Effector memory CD8-positive, alpha-beta T cell (primary cell): ENCODE measurements at regions not wholly inside any gene's neighbourhood (a gene's known extent, or its start where the extent isn't known, plus 50 kb on each side); places are given as distances from the start of the nearest gene placed in this dataset.
"Not testable (repeated sequence)": the region's sequence is repeated elsewhere in the genome, so short reads cannot be mapped to it uniquely, and the experiment has no call there.

Source experiments
- ATAC-seq: fragments of 150-1000 bp; cut with Tn5 transposase; replicated peaks from 2 replicates; pipeline ENCODE4 v1.10.0; 2021; ENCODE audit warnings: mild to moderate bottlenecking, moderate library complexity
- DNase-seq, 3 experiments: peaks; one replicate each; pipeline ENCODE4 v3.0.0; 2021
- H3K27ac Mint-ChIP-seq, 2 donors: one replicate each; pipeline ENCODE4 v1.8.0; 2022; ENCODE audit warnings: mild to moderate bottlenecking in 2 of 2, mixed read lengths in 2 of 2, moderate library complexity in 2 of 2
- H3K27me3 Mint-ChIP-seq, 2 donors: one replicate each; pipeline ENCODE4 v1.8.0; 2022; ENCODE audit warnings: mixed read lengths in 2 of 2
- H3K36me3 Mint-ChIP-seq: one replicate; pipeline ENCODE4 v1.8.0; 2022; ENCODE audit warnings: mild to moderate bottlenecking, moderate library complexity, mixed read lengths; ENCODE audit not compliant: insufficient read depth
- H3K4me1 Mint-ChIP-seq, 2 donors: one replicate each; pipeline ENCODE4 v1.8.0; 2022; ENCODE audit warnings: low read depth in 2 of 2, mixed read lengths in 2 of 2
- H3K4me3 Mint-ChIP-seq, 2 donors: one replicate each; pipeline ENCODE4 v1.8.0; 2022; ENCODE audit warnings: mild to moderate bottlenecking in 2 of 2, mixed read lengths in 2 of 2, moderate library complexity in 2 of 2
- H3K9me3 Mint-ChIP-seq, 2 donors: one replicate each; pipeline ENCODE4 v1.8.0; 2022; ENCODE audit warnings: mixed read lengths in 2 of 2

DNA sequence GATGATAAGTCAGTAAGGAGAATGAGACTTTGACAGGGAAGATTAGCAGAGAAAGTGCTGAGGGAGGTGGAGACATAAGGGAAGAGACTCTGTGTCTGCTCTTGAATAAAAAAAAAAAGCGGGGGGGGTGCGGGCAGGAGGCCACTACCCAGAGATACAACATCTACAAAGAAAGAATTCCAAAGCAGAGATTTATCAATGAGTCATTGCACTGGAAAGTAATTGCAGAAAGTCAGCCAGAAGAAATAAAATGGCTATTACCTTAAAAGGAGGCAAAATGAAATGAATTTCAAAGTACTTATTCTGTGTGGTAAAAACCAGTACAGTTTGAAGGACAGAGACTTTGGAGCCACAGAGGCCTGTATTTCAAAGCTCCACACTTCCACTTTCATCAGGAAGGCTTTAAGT, 267.1 kb upstream of the PRKD1 start:
- peaks cover 3% of the 10 kb centered on the region for H3K36me3 Mint-ChIP-seq
- DNase-seq (no peak), ATAC-seq (no peak)
- H3K27ac Mint-ChIP-seq = no peak overlapping the region
- H3K27me3 Mint-ChIP-seq = no peaks in the 10 kb centered on the region
- H3K4me1 Mint-ChIP-seq = no peaks in the 10 kb centered on the region
- H3K9me3 Mint-ChIP-seq = peaks cover 2 to 10% of the 10 kb centered on the region in 2 donors
- H3K4me3 Mint-ChIP-seq = no peak overlapping the region

DNA sequence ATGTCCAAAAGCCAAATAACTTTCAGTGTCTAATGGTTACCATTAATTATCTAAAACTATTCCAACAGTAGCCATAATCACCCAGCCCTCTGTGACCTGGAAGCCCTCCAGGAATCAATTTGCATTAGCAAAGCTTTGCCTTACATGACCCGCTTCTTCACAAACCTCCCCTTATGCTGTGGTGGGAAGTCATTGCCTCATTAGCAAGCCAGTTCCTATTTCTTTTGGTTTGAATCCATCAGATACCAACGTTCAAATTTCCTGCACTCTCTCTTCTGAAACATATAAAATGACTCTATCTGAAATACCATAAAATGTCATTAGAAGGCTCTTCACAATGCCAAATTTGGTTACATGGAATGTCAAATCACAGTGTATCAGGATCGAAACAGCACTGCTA, 268.3 kb upstream of the PRKD1 start:
- Mint-ChIP-seq H3K27ac (no peak overlapping the region), H3K4me3 (no peak overlapping the region), H3K27me3 (no peaks in the 10 kb centered on the region), H3K9me3 (peaks cover 0 to 4% of the 10 kb centered on the region in 2 donors), H3K4me1 (no peaks in the 10 kb centered on the region), H3K36me3 (peaks cover 3% of the 10 kb centered on the region)
- DNase-seq = no peak
- no peak for ATAC-seq

DNA sequence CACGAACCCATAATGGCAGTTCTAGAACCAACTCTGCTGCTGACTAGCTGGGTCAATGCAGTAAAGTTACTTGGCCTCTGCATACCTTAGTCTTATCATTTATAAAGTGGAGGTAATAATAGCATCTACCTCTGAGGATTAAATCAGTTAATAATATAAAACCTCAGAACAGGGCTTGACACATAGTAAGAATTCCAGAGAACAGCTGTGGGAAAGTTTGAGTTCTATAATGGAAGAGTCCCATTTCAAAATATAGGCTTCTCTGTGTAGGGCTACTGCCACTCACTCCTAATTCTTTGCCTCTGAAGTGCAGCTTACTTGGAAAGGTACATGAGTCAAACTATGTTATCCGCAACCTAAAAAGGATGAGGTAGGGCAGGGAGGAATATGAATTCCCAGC, 269.2 kb upstream of the PRKD1 start:
- Mint-ChIP-seq H3K9me3 (peaks cover 0 to 4% of the 10 kb centered on the region in 2 donors), H3K36me3 (no peaks in the 10 kb centered on the region), H3K27me3 (no peaks in the 10 kb centered on the region), H3K4me1 (no peaks in the 10 kb centered on the region), H3K27ac (no peak overlapping the region), H3K4me3 (no peak overlapping the region)
- DNase-seq (no peak), ATAC-seq (no peak)

DNA sequence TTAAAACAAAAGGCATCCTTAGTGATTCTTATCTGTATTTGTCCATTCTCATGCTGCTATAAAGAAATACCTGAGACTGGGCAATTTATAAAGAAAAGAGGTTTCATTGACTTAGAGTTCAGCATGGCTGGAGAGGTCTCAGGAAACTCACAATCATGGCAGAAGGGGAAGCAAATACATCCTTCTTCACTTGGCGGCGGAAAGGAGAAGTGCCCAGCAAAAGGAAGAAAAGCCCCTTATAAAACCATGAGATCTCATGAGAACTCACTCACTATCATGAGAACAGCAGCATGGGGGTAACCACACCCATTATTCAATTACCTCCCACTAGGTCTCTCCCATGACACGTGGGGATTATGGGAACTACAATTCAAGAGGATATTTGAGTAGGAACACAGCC, 271.1 kb upstream of the PRKD1 start:
- H3K9me3 Mint-ChIP-seq, H3K27me3 Mint-ChIP-seq, H3K27ac Mint-ChIP-seq, H3K4me1 Mint-ChIP-seq, H3K36me3 Mint-ChIP-seq, ATAC-seq, H3K4me3 Mint-ChIP-seq, DNase-seq: not testable (repeated sequence)

DNA sequence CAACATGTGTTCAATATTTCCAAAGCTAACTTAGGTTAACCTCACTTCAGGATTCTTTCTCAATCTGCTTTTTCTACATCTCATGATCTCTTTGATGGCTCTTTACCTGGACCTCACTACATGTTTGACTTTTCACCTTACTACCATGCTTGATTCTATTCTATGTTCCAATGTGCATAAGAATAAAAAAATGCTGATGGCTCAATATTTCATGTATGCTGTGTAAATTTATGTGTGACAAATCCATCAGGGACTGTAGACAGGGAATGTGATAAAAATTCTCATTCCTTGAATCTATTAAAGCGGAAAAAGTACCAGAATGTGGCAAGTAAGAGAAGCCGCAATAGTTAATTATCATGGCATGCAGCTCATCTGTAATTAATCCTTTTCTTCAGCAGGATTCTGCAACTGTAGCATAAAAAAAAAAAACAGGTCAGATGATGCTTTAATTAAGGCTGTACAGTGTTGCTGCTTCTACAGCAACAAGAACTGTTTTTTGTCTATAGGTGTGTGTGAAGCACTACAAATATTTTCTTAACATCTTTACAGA, 276.9 kb upstream of the PRKD1 start:
- no peak for DNase-seq
- Mint-ChIP-seq H3K4me3 (no peak overlapping the region), H3K27me3 (no peaks in the 10 kb centered on the region), H3K36me3 (no peaks in the 10 kb centered on the region), H3K27ac (no peak overlapping the region), H3K9me3 (peaks cover 0 to 7% of the 10 kb centered on the region in 2 donors), H3K4me1 (no peaks in the 10 kb centered on the region)
- no peak for ATAC-seq

DNA sequence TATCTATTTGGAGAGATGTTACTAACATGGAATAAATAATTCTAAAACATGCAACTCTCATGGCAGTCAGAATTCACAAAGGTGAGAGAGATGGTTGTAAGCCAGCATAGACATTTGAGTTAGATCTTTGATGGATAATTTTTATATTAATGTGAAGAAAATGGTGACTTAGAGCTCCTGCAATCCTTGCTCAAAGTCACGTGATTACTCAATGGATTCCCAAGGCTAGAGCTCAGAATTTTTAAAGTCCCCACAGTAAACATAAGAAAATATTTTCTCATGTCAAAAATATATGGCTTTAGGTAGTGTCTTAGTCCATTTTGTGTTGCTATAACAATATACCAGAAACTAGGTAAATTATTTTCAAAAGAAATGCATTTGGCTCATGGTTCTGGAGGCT, 281.5 kb upstream of the PRKD1 start:
- ATAC-seq (no peak), DNase-seq (no peak)
- H3K27me3 Mint-ChIP-seq = no peaks in the 10 kb centered on the region
- no peaks in the 10 kb centered on the region for H3K4me1 Mint-ChIP-seq
- H3K9me3 Mint-ChIP-seq = peaks cover 0 to 6% of the 10 kb centered on the region in 2 donors
- H3K36me3 Mint-ChIP-seq = no peaks in the 10 kb centered on the region
- no peak overlapping the region for H3K4me3 Mint-ChIP-seq
- no peak overlapping the region for H3K27ac Mint-ChIP-seq

DNA sequence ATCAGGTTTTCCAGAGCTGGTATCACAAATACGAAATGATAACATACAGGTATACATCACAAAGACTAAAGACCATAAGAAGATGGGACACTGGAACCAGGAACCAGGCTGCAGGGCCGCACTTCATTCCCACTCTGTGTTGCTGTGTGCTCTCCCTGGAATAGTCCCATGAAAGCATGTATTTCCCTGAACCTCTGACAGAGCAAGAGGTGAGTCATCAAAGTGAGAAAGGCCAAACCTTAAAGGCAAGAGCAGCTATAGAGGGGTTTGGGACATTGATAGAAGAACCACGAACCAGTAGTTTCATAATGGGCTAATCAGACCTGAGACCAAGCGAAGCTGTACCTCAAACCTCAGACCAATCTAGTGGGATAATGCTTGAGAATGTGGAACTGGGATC, 283.0 kb upstream of the PRKD1 start:
- Mint-ChIP-seq H3K4me3 (no peak overlapping the region), H3K9me3 (peaks cover 0 to 4% of the 10 kb centered on the region in 2 donors), H3K4me1 (no peaks in the 10 kb centered on the region), H3K27me3 (no peaks in the 10 kb centered on the region), H3K27ac (no peak overlapping the region), H3K36me3 (no peaks in the 10 kb centered on the region)
- ATAC-seq = no peak
- no peak for DNase-seq

DNA sequence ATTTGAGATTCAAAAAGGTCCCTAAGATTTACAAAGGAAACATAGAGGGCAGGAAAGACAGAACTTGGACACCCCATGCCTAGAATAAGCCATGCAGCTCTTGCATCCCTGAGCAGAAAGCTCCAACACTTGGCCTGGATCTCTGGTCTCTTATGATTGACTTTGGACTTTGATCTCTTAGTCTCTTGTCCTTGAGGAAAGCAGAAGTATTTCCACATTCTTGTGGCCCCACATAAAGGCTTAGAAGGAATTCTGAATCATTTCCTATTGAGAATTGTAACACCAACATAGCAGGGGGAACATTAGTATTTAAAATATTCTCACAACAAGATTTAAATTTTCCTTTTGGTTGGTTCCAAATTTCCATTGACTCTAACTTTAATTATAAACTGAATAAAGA, 283.7 kb upstream of the PRKD1 start:
- Mint-ChIP-seq H3K27me3 (no peaks in the 10 kb centered on the region), H3K9me3 (peaks cover 0 to 4% of the 10 kb centered on the region in 2 donors), H3K4me3 (no peak overlapping the region), H3K27ac (no peak overlapping the region), H3K4me1 (no peaks in the 10 kb centered on the region), H3K36me3 (no peaks in the 10 kb centered on the region)
- ATAC-seq = no peak
- DNase-seq = no peak

DNA sequence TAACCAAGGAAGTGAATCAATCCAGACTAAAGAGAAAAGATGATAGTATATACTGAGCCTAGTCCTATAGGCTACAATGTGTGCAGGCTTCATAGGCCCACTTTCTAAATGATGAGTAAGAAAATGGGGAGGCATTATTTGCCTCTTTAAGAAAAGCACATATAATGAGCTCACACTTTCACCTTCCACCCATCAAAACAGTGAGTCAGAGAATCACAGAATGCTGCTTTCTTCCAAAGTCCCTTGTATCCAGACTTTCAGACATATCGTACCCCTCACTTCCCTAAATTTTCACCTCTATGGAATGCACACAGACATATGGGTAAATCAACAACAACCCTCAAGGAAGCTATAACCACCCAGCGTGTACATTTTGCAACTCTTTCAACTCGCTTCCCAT, 286.4 kb upstream of the PRKD1 start:
- ATAC-seq = no peak
- Mint-ChIP-seq H3K4me1 (no peaks in the 10 kb centered on the region), H3K36me3 (no peaks in the 10 kb centered on the region), H3K27me3 (no peaks in the 10 kb centered on the region), H3K4me3 (no peak overlapping the region), H3K27ac (no peak overlapping the region), H3K9me3 (no peaks in the 10 kb centered on the region)
- no peak for DNase-seq

DNA sequence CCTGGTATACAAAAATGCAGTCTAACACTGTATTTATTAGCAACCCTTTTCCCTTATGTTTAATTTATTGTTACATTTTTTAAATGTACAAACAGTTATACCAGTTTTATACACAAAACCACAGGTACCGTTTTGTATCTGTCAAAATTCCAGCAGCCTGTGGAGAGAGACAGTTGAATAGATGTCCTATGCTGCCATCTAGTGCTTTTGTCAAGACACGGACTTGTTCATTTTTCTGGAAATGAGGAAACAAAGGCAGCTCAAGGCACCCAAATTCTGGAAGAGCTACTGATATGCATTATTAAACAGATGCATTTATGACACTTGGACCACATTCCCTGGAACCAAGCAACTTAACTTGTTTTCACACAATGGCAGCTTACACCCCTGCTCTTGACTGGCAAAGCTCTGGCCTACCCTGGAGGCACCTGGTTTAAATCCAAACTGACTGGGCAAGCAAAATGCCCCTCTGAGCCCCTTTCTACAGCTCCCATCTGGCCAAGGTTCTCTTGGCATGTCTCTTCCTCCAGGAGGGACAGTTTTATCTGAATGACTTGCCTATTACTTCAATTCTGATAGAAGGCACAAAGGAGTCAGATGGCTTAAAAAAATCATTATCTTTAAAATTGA, 286.9 kb upstream of the PRKD1 start:
- Mint-ChIP-seq H3K27me3 (no peaks in the 10 kb centered on the region), H3K4me1 (no peaks in the 10 kb centered on the region), H3K9me3 (no peaks in the 10 kb centered on the region), H3K4me3 (no peak overlapping the region), H3K27ac (no peak overlapping the region), H3K36me3 (no peaks in the 10 kb centered on the region)
- DNase-seq (no peak), ATAC-seq (no peak)

DNA sequence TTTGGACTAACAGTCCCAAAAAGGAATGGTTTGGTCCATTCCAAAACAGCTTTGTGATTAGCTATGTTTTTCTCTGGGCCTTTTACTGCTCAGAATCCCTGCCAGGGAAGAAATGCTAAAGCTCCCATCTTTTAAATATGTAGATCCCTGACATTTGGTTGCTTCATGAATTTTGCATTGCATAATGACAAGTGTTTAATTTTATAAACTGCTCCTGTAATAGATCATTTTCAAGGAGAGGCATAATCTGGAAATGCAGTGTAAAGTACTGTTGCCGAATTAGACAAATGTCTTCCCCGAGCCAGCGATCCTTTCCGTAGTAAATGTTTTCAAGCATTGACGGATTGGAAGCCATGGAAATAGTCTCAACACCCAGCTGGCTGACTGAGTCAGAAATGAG, 291.3 kb upstream of the PRKD1 start:
- no peaks in the 10 kb centered on the region for H3K36me3 Mint-ChIP-seq
- no peak for ATAC-seq
- H3K9me3 Mint-ChIP-seq = peaks cover 3 to 9% of the 10 kb centered on the region in 2 donors
- H3K27me3 Mint-ChIP-seq = no peaks in the 10 kb centered on the region
- H3K4me3 Mint-ChIP-seq = no peak overlapping the region
- H3K27ac Mint-ChIP-seq = no peak overlapping the region
- no peaks in the 10 kb centered on the region for H3K4me1 Mint-ChIP-seq
- DNase-seq = no peak

DNA sequence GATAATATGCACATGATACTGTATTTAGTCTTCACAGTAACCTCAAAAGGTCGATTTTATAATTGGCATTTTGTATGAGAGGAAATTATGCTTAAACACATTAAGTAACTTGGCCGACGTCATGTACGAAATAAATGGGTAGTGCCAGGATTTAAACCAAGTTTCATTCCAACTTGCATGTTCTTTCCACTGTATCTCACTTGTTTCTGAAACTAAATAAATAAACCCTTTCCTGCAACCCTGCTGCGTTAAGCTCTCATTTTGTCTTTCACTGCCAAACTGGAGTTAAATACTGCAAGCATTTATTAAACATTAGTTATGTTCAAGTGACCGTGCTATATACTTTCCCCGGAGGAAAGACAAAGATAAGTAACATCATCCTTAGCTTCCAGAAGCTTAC, 293.9 kb upstream of the PRKD1 start:
- DNase-seq = no peak
- peaks cover 3 to 9% of the 10 kb centered on the region in 2 donors for H3K9me3 Mint-ChIP-seq
- no peak overlapping the region for H3K27ac Mint-ChIP-seq
- no peak for ATAC-seq
- H3K4me1 Mint-ChIP-seq = no peaks in the 10 kb centered on the region
- H3K27me3 Mint-ChIP-seq = no peaks in the 10 kb centered on the region
- H3K36me3 Mint-ChIP-seq = no peaks in the 10 kb centered on the region
- H3K4me3 Mint-ChIP-seq = no peak overlapping the region

DNA sequence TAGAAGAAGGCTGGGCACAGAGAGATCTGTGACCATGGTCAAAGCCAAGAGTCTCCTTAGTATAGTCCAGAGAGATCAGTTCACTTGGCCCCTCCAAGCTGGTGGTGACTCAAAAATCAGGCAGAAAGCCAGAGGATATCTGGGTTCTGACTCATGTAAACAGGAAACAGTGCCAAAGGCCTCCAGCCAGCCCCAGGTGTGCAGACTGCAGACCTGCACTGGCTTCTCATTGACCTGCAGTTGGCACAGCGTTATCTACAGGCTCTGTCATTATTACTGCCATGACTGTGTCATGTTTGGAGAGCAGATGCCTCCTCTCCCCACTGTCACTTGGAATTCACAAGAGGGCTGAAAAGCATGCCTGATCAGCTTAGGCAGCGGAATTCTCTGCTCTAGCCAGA, 295.7 kb upstream of the PRKD1 start:
- ATAC-seq = no peak

DNA sequence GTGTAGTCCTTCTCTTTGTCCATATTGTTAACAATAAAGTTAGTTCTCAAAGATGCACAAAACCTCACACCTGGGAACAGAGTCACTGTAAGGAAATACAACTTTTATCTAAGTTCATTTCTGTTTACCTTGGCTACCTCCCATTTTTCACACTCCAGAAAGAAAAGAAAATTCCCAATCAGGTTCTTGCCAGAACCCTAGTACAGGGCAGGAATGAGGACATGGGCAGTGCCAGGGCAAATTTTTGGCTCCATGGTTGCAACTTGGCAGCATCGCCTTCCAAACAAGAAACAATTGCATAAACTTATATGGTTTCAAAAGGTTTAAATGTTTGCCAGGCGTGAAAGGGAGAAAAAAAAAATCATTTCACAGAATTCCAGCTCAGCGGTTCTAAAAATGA, 296.3 kb upstream of the PRKD1 start:
- DNase-seq (no peak), ATAC-seq (no peak)
- no peaks in the 10 kb centered on the region for H3K27me3 Mint-ChIP-seq
- peaks cover 3 to 9% of the 10 kb centered on the region in 2 donors for H3K9me3 Mint-ChIP-seq
- H3K36me3 Mint-ChIP-seq = no peaks in the 10 kb centered on the region
- H3K4me1 Mint-ChIP-seq = no peaks in the 10 kb centered on the region
- no peak overlapping the region for H3K4me3 Mint-ChIP-seq
- H3K27ac Mint-ChIP-seq = no peak overlapping the region

More for the DNA sequence above, 295.7 kb upstream of the PRKD1 start:
- Mint-ChIP-seq H3K4me1 (no peaks in the 10 kb centered on the region), H3K4me3 (no peak overlapping the region), H3K36me3 (no peaks in the 10 kb centered on the region), H3K27ac (no peak overlapping the region), H3K27me3 (no peaks in the 10 kb centered on the region), H3K9me3 (peaks cover 3 to 9% of the 10 kb centered on the region in 2 donors)
- no peak for DNase-seq
